Testis (tissue), 2 donors: ENCODE measurements at regions not wholly inside any gene's neighbourhood (a gene's known extent, or its start where the extent isn't known, plus 50 kb on each side); places are given as distances from the start of the nearest gene placed in this dataset.

ENCODE experiments used
- DNase-seq: peaks from one replicate; pipeline ENCODE4 v3.0.0-alpha.2; 2019
- H3K27ac ChIP-seq, 2 donors: fragments of 200-600 bp; sonication (generic); one replicate each; pipeline ENCODE4 v1.5.1; 2019
- H3K27me3 ChIP-seq: fragments of 200-600 bp; sonication (generic); one replicate; pipeline ENCODE4 v1.5.1; 2019
- H3K36me3 ChIP-seq: fragments of 200-600 bp; sonication (generic); one replicate; pipeline ENCODE4 v1.5.1; 2017; ENCODE audit warnings: low read depth; ENCODE audit errors: missing control alignments
- H3K4me1 ChIP-seq: fragments of 200-600 bp; sonication (generic); one replicate; pipeline ENCODE4 v1.5.1; 2019
- H3K4me3 ChIP-seq, 2 donors: fragments of 200-600 bp; sonication (generic); one replicate each; pipeline ENCODE4 v1.5.1; 2017 to 2019
- H3K9me3 ChIP-seq: fragments of 200-600 bp; sonication (generic); one replicate; pipeline ENCODE4 v1.5.1; 2017
- POLR2A ChIP-seq: fragments of 450-650 bp; IDR thresholded peaks from one replicate; pipeline ENCODE4 v1.6.1; 2017; ENCODE audit warnings: antibody characterized with exemption, mild to moderate bottlenecking, moderate library complexity
- WGBS, 2 donors: methylation state at CpG; one replicate each; pipeline ENCODE4 v1.1.5; 2018; 5-methylcytosine and 5-hydroxymethylcytosine counted together
- intact Hi-C: fragments of 100-400 bp; cut with DNase I; formaldehyde crosslinking; loops from one replicate; pipeline ENCODE4 v1.15.1; 2023; ENCODE audit warnings: low total_unique reads
- TF ChIP-seq, protein P1 (sequence below), 3 experiments: fragments of 450-650 bp in 2 of 3; fragments of 200-600 bp in 1 of 3; sonication (generic) in 1 of 3; IDR thresholded peaks; one replicate each; pipeline ENCODE4 v1.5.1; 2016 to 2019; ENCODE audit warnings: antibody characterized with exemption in 3 of 3, mild to moderate bottlenecking in 2 of 3, moderate library complexity in 1 of 3

DNA sequence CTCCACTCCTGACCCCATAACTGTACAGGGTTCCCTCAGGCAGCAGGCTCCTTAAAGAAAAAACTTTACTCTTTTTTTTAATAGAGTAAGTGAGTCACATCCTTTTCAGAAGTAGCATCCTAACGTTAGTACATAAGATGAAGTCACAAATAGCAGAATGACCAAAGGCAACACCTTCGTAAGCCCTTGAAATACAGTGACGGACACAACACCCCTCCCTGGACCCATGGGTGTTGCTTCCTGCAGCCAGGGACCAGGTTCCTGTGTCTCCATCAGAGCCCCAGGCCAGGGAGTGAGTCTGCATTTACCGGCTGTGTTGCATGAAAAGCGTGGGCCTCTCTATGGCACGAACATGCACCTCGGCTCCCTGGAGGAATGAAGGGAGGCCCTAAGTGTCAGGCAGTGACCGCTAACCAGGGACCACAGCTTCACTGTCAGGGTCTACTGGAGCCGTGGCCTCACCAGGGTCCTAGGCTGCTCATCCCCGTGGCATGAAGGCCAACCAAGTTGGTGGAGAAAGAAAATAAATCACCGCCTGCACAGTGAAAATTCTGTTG lies 340.0 kb upstream of the SFSWAP start:
- intact Hi-C loops = no loop called here
- peaks cover 29% of the 10 kb centered on the region for H3K4me1 ChIP-seq
- peak; percentile 11 for DNase-seq
- H3K27me3 ChIP-seq = no peaks in the 10 kb centered on the region
- TF ChIP-seq POLR2A = no peak
- TF ChIP-seq, protein P1, sequence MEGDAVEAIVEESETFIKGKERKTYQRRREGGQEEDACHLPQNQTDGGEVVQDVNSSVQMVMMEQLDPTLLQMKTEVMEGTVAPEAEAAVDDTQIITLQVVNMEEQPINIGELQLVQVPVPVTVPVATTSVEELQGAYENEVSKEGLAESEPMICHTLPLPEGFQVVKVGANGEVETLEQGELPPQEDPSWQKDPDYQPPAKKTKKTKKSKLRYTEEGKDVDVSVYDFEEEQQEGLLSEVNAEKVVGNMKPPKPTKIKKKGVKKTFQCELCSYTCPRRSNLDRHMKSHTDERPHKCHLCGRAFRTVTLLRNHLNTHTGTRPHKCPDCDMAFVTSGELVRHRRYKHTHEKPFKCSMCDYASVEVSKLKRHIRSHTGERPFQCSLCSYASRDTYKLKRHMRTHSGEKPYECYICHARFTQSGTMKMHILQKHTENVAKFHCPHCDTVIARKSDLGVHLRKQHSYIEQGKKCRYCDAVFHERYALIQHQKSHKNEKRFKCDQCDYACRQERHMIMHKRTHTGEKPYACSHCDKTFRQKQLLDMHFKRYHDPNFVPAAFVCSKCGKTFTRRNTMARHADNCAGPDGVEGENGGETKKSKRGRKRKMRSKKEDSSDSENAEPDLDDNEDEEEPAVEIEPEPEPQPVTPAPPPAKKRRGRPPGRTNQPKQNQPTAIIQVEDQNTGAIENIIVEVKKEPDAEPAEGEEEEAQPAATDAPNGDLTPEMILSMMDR (IDR thresholded peaks at IDR 0.05) = no peak
- H3K4me3 ChIP-seq = no peak overlapping the region
- H3K9me3 ChIP-seq = no peaks in the 10 kb centered on the region
- H3K27ac ChIP-seq = no peak overlapping the region
- WGBS, 2 donors = 77 to 86% methylated on average over 5 to 11 of the region's 11 CpGs
- no peaks in the 10 kb centered on the region for H3K36me3 ChIP-seq

DNA sequence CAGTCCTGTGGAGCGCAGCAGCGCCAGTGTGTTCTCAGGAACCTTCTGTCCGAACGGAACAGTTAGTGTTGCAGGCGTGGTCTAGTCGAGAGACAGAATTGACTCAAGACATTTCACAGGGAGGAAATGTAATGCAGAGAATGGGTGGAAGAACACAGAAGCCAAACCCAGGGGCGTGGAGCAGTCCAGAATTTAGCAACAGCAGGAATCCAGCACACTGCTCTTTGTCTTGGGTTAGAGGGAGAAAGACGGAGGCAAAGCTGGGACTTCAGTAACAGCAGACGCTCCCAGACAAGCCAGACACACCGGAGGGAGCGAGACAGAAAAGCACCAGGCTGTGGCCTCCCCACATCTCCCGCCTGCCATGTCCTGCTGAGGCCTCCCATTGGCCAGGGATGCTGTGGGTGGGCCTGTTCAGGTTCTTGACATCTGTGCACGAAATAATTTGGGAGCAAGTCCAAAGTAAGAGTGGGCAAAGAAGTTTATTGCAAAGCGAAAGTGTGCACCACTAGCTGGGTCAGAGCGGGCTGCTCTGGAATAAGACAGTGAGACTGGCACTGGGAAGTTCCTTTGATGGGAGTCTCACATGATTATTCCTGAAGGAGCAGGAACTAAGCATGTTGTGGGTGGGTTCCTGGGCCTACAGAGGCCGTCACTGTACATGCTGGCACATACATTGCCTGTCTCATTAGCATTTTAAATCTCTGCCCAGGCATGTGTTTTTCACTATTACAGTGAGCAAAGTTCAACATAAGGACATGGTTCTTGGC lies 339.3 kb upstream of the SFSWAP start:
- H3K4me1 ChIP-seq = peaks cover 25% of the 10 kb centered on the region
- H3K36me3 ChIP-seq = no peaks in the 10 kb centered on the region
- WGBS, 2 donors = 82 to 88% methylated on average over 15 to 16 of the region's 16 CpGs
- H3K27ac ChIP-seq = no peak overlapping the region
- intact Hi-C loops = no loop called here
- no peak overlapping the region for H3K4me3 ChIP-seq
- H3K27me3 ChIP-seq = no peaks in the 10 kb centered on the region
- H3K9me3 ChIP-seq = no peaks in the 10 kb centered on the region
- peak; percentile 12 for DNase-seq
- TF ChIP-seq POLR2A = no peak
- TF ChIP-seq, protein P1 (IDR thresholded peaks at IDR 0.05) = no peak

DNA sequence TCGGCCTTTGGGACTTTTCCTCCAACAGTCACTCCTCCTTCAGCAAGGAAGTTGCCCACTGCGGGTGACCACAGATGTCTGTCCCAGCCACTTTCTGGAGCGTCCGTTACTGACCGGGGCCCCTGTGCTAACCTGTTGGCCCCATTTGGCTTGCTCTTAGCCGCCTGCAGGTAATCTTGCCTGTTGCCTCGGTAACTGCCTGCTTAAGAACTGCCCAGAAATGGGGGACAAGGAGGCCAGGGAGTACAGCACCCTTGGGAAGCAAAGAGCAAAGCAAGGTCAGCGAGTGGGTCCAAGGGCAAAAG lies 338.8 kb upstream of the SFSWAP start:
- Histone ChIP-seq H3K9me3 (no peaks in the 10 kb centered on the region), H3K27me3 (no peaks in the 10 kb centered on the region), H3K4me1 (peaks cover 25% of the 10 kb centered on the region), H3K36me3 (no peaks in the 10 kb centered on the region), H3K4me3 (no peak overlapping the region), H3K27ac (no peak overlapping the region)
- intact Hi-C loops = no loop called here
- WGBS, 2 donors = 84 to 86% methylated on average over 8 of the region's 8 CpGs
- TF ChIP-seq, protein P1 (IDR thresholded peaks at IDR 0.05) = no peak
- TF ChIP-seq POLR2A = no peak
- peak; percentile 8 for DNase-seq

DNA sequence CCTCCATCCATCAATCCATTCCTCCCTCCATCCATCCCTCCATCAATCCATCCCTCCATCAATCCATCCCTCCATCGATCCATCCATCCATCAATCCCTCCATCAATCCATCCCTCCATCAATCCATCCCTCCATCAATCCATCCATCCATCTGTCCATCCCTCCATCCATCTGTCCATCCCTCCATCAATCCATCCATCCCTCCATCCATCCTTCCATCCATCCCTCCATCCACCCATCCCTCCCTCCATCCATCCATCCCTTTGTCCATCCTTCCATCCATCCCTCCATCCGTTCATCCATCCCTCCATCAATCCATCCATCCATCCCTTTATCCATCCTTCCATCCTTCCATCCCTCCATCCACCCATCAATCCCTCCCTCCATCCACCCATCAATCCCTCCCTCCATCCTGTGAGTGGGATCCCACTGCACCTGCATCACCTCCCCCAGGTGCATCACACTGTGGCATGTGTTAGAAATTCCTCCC lies 338.1 kb upstream of the SFSWAP start:
- H3K36me3 ChIP-seq = no peaks in the 10 kb centered on the region
- 85 to 87% methylated on average over 2 of the region's 2 CpGs for WGBS, 2 donors
- intact Hi-C loops = no loop called here

More for the DNA sequence above, 338.1 kb upstream of the SFSWAP start:
- no peak for DNase-seq
- TF ChIP-seq POLR2A = no peak
- TF ChIP-seq, protein P1 (IDR thresholded peaks at IDR 0.05) = no peak
- H3K4me3 ChIP-seq = no peak overlapping the region
- peaks cover 21% of the 10 kb centered on the region for H3K4me1 ChIP-seq
- H3K27ac ChIP-seq = no peak overlapping the region
- no peaks in the 10 kb centered on the region for H3K27me3 ChIP-seq
- H3K9me3 ChIP-seq = no peaks in the 10 kb centered on the region
